ENCODE measurements at regions not wholly inside any gene's neighbourhood (a gene's known extent, or its start where the extent isn't known, plus 50 kb on each side); places are given as distances from the start of the nearest gene placed in this dataset.

GRCh38 chr10:123295644-123296043 is 141.4 kb downstream of the BUB3 start:
- Histone ChIP-seq H3K23me2 (ENCODE audit: low read depth, low read length) (no peaks in the 10 kb centered on the region), H3K4ac (replicated peaks; ENCODE audit: insufficient read length, low read depth, low read length) (no peak overlapping the region), H3K4me2 (ENCODE audit: insufficient read depth in 1 of 2, low read depth in 2 of 2, low read length in 2 of 2) (no peak overlapping the region), H2BK12ac (ENCODE audit: low read depth, low read length) (no peak overlapping the region), H4K5ac (ENCODE audit: insufficient read length, low read depth, low read length) (no peak overlapping the region), H4K91ac (replicated peaks; ENCODE audit: insufficient read length, low read length) (no peak overlapping the region), H4K20me1 (replicated peaks in 1 of 2; ENCODE audit: control insufficient read depth in 1 of 2, insufficient read depth in 2 of 2, low read length in 2 of 2) (no peaks in the 10 kb centered on the region), H2BK120ac (replicated peaks; ENCODE audit: low read depth, low read length) (no peak overlapping the region), H2BK20ac (ENCODE audit: low read length) (no peak overlapping the region), H3K56ac (replicated peaks; ENCODE audit: insufficient read length, low read depth, low read length) (no peak overlapping the region), H3K4me3 (ENCODE audit: extremely low read depth in 1 of 4, insufficient read depth in 2 of 4, low read depth in 3 of 4, low read length in 4 of 4) (no peak overlapping the region), H2AK5ac (ENCODE audit: low read depth, low read length) (no peak overlapping the region), H3K18ac (ENCODE audit: extremely low read depth, low read length) (no peak overlapping the region), H3K23ac (ENCODE audit: insufficient read length) (no peak overlapping the region), H4K8ac (ENCODE audit: extremely low read depth, insufficient read depth, low read length) (no peak overlapping the region), H2BK15ac (ENCODE audit: low read length) (no peak overlapping the region), H2AFZ (ENCODE audit: low read length) (no peak overlapping the region), H3K79me2 (ENCODE audit: control insufficient read depth in 1 of 2, insufficient read depth in 2 of 2, low read length in 2 of 2) (no peaks in the 10 kb centered on the region), H3K9ac (replicated peaks in 1 of 4; ENCODE audit: extremely low read depth in 1 of 4, low read depth in 3 of 4, low read length in 3 of 4) (no peak overlapping the region), H3K14ac (ENCODE audit: insufficient read length) (no peak overlapping the region), H3K27me3 (replicated peaks in 1 of 4; ENCODE audit: control insufficient read depth in 3 of 4, extremely low read depth in 1 of 4, insufficient read depth in 3 of 4, low read length in 3 of 4) (no peaks in the 10 kb centered on the region), H3K79me1 (ENCODE audit: low read depth, low read length) (no peaks in the 10 kb centered on the region), H3K4me1 (replicated peaks in 1 of 4; ENCODE audit: control insufficient read depth in 3 of 4, insufficient read depth in 4 of 4, low read length in 3 of 4) (no peaks in the 10 kb centered on the region), H3K27ac (ENCODE audit: low read depth, low read length) (no peak overlapping the region), H3K36me3 (ENCODE audit: control insufficient read depth in 2 of 4, insufficient read depth in 4 of 4, low read length in 3 of 4) (no peaks in the 10 kb centered on the region), H2BK5ac (ENCODE audit: low read depth, low read length) (no peak overlapping the region), H3K9me3 (ENCODE audit: insufficient read depth in 2 of 2, low read depth in 1 of 2, low read length in 1 of 2) (no peaks in the 10 kb centered on the region)
- ChIA-PET CTCF (ENCODE audit: partially characterized antibody) (interaction anchor here (1.2 kb wide), 1 partner anchor 11 kb away, joined by 3 read pairs; no protein-coding TSS in a partner anchor), POLR2A (ENCODE audit: partially characterized antibody) (no interaction called here)
- DNase-seq (ENCODE audit: low read depth in 1 of 2, low spot score in 2 of 2) (no peak), FAIRE-seq (no peak)
- no peak for TF ChIP-seq CHD1 (IDR thresholded peaks at IDR 0.05; ENCODE audit: low read depth, low read length)
- TF ChIP-seq PHF8 (conservative IDR thresholded peaks at IDR 0.05; ENCODE audit: low read depth, low read length): no peak
- 94% methylated on average over 1 of the region's 1 CpG; no CpG with 5 or more reads in 1 of the 2 experiments for WGBS, 2 experiments (ENCODE audit: extremely low coverage in 1 of 2, insufficient coverage in 1 of 2, insufficient read length in 1 of 2, insufficient replicate concordance in 2 of 2, low coverage in 1 of 2, low lambda C conversion rate in 2 of 2, missing lambda C conversion rate in 1 of 2)

Data from H1 (cell line).